Ectodermal cell (in vitro differentiated cells): ENCODE measurements at regions not wholly inside any gene's neighbourhood (a gene's known extent, or its start where the extent isn't known, plus 50 kb on each side); places are given as distances from the start of the nearest gene placed in this dataset.

Experiments
- H3K27ac ChIP-seq: 2 replicates; pipeline ENCODE4 v1.7.0; 2013; ENCODE audit warnings: mild to moderate bottlenecking, low read depth, low read length; ENCODE audit not compliant: insufficient read depth, poor library complexity, severe bottlenecking
- H3K27me3 ChIP-seq: 2 replicates; pipeline ENCODE4 v1.7.0; 2013; ENCODE audit warnings: mild to moderate bottlenecking, low read length; ENCODE audit not compliant: insufficient read depth, control insufficient read depth, poor library complexity, severe bottlenecking
- H3K36me3 ChIP-seq: one replicate; pipeline ENCODE4 v1.7.0; 2013; ENCODE audit warnings: low read length; ENCODE audit not compliant: control insufficient read depth, insufficient read depth
- H3K4me1 ChIP-seq: one replicate; pipeline ENCODE4 v1.7.0; 2013; ENCODE audit warnings: low read length; ENCODE audit not compliant: control insufficient read depth, insufficient read depth
- H3K4me3 ChIP-seq: 2 replicates; pipeline ENCODE4 v1.7.0; 2013; ENCODE audit warnings: low read depth, low read length, control low read depth; ENCODE audit not compliant: insufficient read depth
- H3K9me3 ChIP-seq: 2 replicates; pipeline ENCODE4 v1.7.0; 2013; ENCODE audit warnings: mild to moderate bottlenecking, low read length, moderate library complexity; ENCODE audit not compliant: control insufficient read depth
- WGBS, 2 experiments: methylation state at CpG; one replicate each; pipeline ENCODE4 v1.1.7; 2013; ENCODE audit warnings: missing lambda C conversion rate in 2 of 2; 5-methylcytosine and 5-hydroxymethylcytosine counted together

- Histone ChIP-seq H3K4me3 (no peak overlapping the region), H3K27me3 (no peaks in the 10 kb centered on the region), H3K36me3 (no peaks in the 10 kb centered on the region), H3K9me3 (no peaks in the 10 kb centered on the region), H3K27ac (no peak overlapping the region), H3K4me1 (peaks cover 5% of the 10 kb centered on the region)
- 92 to 97% methylated on average over 2 to 3 of the region's 4 CpGs for WGBS, 2 experiments
Measured at GRCh38 chr13:74778087-74778486, 643.9 kb upstream of the KLF12 start.

DNA sequence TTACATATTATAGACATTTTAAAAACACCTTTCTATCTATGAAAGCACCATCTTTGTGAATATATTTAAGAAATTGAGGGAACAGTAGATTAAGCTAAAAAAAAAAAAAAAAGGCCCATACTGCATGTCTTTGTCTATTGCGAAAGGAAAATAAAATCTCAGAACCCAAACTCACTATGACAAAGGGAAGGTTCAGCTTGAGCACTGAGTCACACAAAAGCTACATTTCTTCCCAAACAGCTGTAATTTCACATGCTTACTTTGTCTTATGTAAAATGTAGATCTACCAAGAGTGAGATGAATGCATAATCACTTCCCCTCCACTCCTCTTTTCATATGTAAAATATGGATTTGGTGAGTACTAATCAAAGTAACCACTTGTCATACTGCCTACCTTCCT, 640.1 kb upstream of the KLF12 start:
- no peak overlapping the region for H3K27ac ChIP-seq
- H3K27me3 ChIP-seq: no peaks in the 10 kb centered on the region
- H3K9me3 ChIP-seq: no peaks in the 10 kb centered on the region
- 67 to 89% methylated on average over 1 of the region's 1 CpG for WGBS, 2 experiments
- no peak overlapping the region for H3K4me3 ChIP-seq
- H3K36me3 ChIP-seq: no peaks in the 10 kb centered on the region
- H3K4me1 ChIP-seq: no peaks in the 10 kb centered on the region

DNA sequence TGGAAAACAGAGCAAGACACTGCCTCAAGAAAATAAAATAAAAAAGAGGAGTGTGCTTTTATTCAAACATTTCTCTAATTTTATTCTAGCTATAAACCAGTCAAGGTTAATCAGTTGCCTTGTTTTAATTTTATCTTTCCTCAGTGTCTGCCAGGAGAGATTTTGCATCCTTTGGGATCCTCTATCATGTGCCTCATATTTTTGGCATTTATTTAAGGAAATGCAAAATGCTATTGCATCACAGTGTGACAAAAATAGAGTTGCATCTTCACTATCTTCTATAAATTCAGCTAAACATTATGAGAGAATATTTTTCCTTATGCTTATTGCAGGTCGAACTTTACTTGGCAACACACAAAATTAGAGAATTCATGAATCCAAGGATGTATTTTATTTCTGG, 639.0 kb upstream of the KLF12 start:
- Histone ChIP-seq H3K9me3 (no peaks in the 10 kb centered on the region), H3K27me3 (no peaks in the 10 kb centered on the region), H3K4me1 (no peaks in the 10 kb centered on the region), H3K4me3 (no peak overlapping the region), H3K27ac (no peak overlapping the region), H3K36me3 (no peaks in the 10 kb centered on the region)
- whole genome bisulfite sequencing, 2 experiments: no CpG with 5 or more reads among the region's 1 CpG

DNA sequence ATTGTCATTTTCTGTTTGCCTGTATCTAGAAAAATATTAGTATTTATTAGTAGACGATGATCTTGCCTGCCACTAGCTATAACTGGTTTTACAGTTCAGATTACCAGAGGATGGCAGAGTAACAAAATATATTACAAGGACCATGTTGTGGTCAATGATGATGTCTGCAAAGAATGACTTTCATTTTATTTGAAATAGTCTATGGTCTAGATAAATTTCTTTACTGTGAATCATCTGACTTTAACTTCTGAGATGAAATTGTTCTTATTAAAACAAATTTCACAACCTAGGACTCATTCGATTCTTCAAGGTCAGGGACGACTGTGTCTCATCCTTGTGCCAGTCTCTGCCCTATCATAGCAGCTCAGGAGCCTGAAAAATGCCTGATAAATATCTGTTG, 637.8 kb upstream of the KLF12 start:
- WGBS, 2 experiments: 97% methylated on average over 3 of the region's 3 CpGs
- H3K4me1 ChIP-seq: no peaks in the 10 kb centered on the region

DNA sequence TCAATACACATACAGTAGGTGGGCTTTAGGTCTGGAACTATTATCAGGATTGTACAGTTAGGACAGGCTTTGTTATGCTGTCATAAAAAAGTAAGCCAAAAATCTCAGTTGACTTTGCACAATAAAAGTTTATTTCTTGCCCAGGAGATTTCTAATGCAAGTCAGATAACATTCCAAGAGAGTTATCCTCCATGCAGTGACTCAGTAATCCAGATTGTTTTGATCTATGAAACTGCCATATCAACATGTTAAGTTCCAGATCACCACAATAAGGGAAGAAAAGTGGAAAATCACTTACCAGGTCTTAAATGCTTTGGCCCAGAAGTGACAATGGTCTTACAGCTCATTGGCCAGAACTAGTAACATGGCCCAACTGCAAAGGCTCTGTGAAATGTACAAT, 636.2 kb upstream of the KLF12 start:
- Histone ChIP-seq H3K36me3 (no peaks in the 10 kb centered on the region), H3K4me1 (no peaks in the 10 kb centered on the region), H3K27me3 (no peaks in the 10 kb centered on the region), H3K27ac (no peak overlapping the region), H3K9me3 (no peaks in the 10 kb centered on the region), H3K4me3 (no peak overlapping the region)

More for the DNA sequence above, 637.8 kb upstream of the KLF12 start:
- Histone ChIP-seq H3K27ac (no peak overlapping the region), H3K27me3 (no peaks in the 10 kb centered on the region), H3K4me3 (no peak overlapping the region), H3K9me3 (no peaks in the 10 kb centered on the region), H3K36me3 (no peaks in the 10 kb centered on the region)

- no peaks in the 10 kb centered on the region for H3K9me3 ChIP-seq
- H3K4me1 ChIP-seq: no peaks in the 10 kb centered on the region
- H3K36me3 ChIP-seq: no peaks in the 10 kb centered on the region
- no peaks in the 10 kb centered on the region for H3K27me3 ChIP-seq
- no peak overlapping the region for H3K4me3 ChIP-seq
- 100% methylated on average over 2 of the region's 2 CpGs for WGBS, 2 experiments
- no peak overlapping the region for H3K27ac ChIP-seq
Measured at GRCh38 chr13:74769333-74769732, 635.1 kb upstream of the KLF12 start.

DNA sequence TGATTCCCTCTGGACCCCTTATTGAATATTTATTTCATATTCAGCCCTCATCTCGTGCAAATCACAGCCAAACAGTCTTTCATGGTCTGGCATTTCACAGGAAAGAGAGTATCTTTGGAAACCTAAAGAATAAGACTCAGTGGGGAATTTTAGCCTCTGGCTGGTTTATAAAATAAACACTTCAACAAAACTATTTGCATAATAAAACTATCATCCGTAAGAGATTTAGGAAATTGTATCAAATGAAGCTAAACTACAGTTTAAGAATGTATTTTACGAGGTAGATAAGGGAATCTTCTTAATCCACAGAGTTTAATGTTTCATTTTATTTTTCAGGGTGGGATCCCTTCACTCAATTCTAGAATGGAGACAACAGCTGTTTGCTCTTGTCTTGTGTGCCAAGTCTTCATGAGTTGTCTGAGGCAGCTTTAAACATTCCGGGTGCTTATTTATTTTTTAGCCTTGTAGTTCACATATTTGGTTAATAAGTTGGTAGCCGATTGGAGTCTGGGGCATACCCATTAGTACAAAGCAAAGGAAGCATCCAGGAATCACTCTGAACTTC, 634.4 kb upstream of the KLF12 start:
- Histone ChIP-seq H3K4me1 (no peaks in the 10 kb centered on the region), H3K27ac (no peak overlapping the region), H3K36me3 (no peaks in the 10 kb centered on the region), H3K4me3 (no peak overlapping the region), H3K27me3 (no peaks in the 10 kb centered on the region), H3K9me3 (no peaks in the 10 kb centered on the region)
- 67 to 73% methylated on average over 4 to 5 of the region's 5 CpGs for WGBS, 2 experiments

DNA sequence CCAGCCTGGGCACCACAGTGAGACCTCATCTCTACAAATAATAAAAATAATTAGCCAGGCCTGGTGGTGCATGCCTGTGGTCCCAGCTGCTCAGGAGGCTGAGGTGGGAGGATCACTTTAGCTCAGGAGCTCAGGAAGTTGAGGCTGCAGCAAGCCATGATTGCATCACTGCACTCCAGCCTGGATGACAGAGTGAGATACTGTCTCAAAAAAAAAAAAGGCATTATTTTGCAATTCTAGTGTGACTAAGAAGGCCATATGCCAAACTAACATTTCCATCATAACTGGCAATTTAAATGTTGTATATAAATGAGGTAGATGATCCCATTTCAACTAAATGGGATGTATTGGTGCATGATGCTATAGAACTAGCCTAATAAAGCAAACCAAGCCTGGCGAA, 632.8 kb upstream of the KLF12 start:
- Histone ChIP-seq H3K4me1 (peaks cover 2% of the 10 kb centered on the region), H3K27me3 (no peaks in the 10 kb centered on the region), H3K9me3 (no peaks in the 10 kb centered on the region), H3K27ac (no peak overlapping the region), H3K36me3 (no peaks in the 10 kb centered on the region), H3K4me3 (no peak overlapping the region)
- WGBS, 2 experiments: no CpG with 5 or more reads among the region's 1 CpG

GRCh38 chr13:74765955-74766354, 631.8 kb upstream of the KLF12 start:
- H3K36me3 ChIP-seq: no peaks in the 10 kb centered on the region
- WGBS, 2 experiments: 69 to 72% methylated on average over 5 of the region's 5 CpGs
- H3K27me3 ChIP-seq: no peaks in the 10 kb centered on the region
- H3K9me3 ChIP-seq: no peaks in the 10 kb centered on the region
- peaks cover 7% of the 10 kb centered on the region for H3K4me1 ChIP-seq
- no peak overlapping the region for H3K27ac ChIP-seq
- H3K4me3 ChIP-seq: no peak overlapping the region

- no peaks in the 10 kb centered on the region for H3K36me3 ChIP-seq
- H3K27me3 ChIP-seq: no peaks in the 10 kb centered on the region
- H3K27ac ChIP-seq: no peak overlapping the region
- 80 to 100% methylated on average over 2 of the region's 2 CpGs for WGBS, 2 experiments
- H3K9me3 ChIP-seq: no peaks in the 10 kb centered on the region
- H3K4me3 ChIP-seq: no peak overlapping the region
- peaks cover 7% of the 10 kb centered on the region for H3K4me1 ChIP-seq
Measured at GRCh38 chr13:74761801-74762757, 627.9 kb upstream of the KLF12 start.
